NCI-H774 (cell line): ENCODE measurements at regions not wholly inside any gene's neighbourhood (a gene's known extent, or its start where the extent isn't known, plus 50 kb on each side); places are given as distances from the start of the nearest gene placed in this dataset.
"Not testable (repeated sequence)": the region's sequence is repeated elsewhere in the genome, so short reads cannot be mapped to it uniquely, and the experiment has no call there.

ENCODE experiments used
- DNase-seq: peaks from one replicate; lab custom pipeline; 2025; lab: John Stamatoyannopoulos, UW

GRCh38 chr6:5837323-5837722 is 169.4 kb downstream of the NRN1 start:
- DNase-seq = no peak

GRCh38 chr6:5836597-5836996 is 170.1 kb downstream of the NRN1 start:
- not testable (repeated sequence) for DNase-seq

GRCh38 chr6:5833120-5833519 is 173.6 kb downstream of the NRN1 start:
- no peak for DNase-seq

- no peak for DNase-seq
Measured at GRCh38 chr6:5832668-5833067, 174.1 kb downstream of the NRN1 start.

GRCh38 chr6:5831219-5831862 is 175.4 kb downstream of the NRN1 start:
- not testable (repeated sequence) for DNase-seq

GRCh38 chr6:5828296-5828695 is 178.4 kb downstream of the NRN1 start:
- no peak for DNase-seq

GRCh38 chr6:5827056-5827904 is 179.4 kb downstream of the NRN1 start:
- no peak for DNase-seq

- DNase-seq = not testable (repeated sequence)
Measured at GRCh38 chr6:5824382-5824983, 182.2 kb downstream of the NRN1 start.
